ENCODE measurements at regions not wholly inside any gene's neighbourhood (a gene's known extent, or its start where the extent isn't known, plus 50 kb on each side); places are given as distances from the start of the nearest gene placed in this dataset.

DNA sequence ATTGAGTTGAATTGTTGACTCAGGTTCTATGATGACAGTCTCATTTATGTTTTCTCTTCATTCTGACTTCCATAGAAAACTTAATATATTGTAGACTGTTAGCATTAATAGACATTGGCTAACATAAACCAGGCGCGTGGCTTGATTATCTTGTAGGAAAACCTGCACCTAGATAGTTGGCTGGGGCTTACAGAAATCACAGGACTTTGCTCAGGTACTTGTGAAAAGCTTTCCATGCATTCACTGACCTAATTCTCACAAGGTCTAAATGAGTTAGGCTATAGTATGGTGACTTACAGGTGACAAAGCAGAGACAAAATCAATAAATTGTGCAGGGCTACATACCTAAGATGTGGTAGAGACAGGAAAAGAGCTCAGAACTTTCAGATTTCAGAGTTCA, 212.8 kb downstream of the GPAT3 start:
- Histone ChIP-seq H3K27me3 (ENCODE audit: control insufficient read depth, insufficient read depth, low read length) (no peaks in the 10 kb centered on the region), H3K27ac (ENCODE audit: low read length) (no peak overlapping the region), H3K36me3 (ENCODE audit: control insufficient read depth, insufficient read depth, low read length) (no peaks in the 10 kb centered on the region), H3K9me3 (ENCODE audit: control insufficient read depth, insufficient read depth, low read length) (no peaks in the 10 kb centered on the region), H3K4me1 (ENCODE audit: control insufficient read depth, insufficient read depth, low read length) (no peaks in the 10 kb centered on the region), H3K4me3 (ENCODE audit: low read length) (no peak overlapping the region)
- H3K4me3 Mint-ChIP-seq = no peak overlapping the region
- intact Hi-C loops (cut with micrococcal nuclease) = no loop called here
- TF ChIP-seq, protein P1, sequence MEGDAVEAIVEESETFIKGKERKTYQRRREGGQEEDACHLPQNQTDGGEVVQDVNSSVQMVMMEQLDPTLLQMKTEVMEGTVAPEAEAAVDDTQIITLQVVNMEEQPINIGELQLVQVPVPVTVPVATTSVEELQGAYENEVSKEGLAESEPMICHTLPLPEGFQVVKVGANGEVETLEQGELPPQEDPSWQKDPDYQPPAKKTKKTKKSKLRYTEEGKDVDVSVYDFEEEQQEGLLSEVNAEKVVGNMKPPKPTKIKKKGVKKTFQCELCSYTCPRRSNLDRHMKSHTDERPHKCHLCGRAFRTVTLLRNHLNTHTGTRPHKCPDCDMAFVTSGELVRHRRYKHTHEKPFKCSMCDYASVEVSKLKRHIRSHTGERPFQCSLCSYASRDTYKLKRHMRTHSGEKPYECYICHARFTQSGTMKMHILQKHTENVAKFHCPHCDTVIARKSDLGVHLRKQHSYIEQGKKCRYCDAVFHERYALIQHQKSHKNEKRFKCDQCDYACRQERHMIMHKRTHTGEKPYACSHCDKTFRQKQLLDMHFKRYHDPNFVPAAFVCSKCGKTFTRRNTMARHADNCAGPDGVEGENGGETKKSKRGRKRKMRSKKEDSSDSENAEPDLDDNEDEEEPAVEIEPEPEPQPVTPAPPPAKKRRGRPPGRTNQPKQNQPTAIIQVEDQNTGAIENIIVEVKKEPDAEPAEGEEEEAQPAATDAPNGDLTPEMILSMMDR (IDR thresholded peaks at IDR 0.05) = no peak
- no peaks in the 10 kb centered on the region for H3K36me3 Mint-ChIP-seq
- no peaks in the 10 kb centered on the region for H3K4me1 Mint-ChIP-seq
- no peak overlapping the region for H3K27ac Mint-ChIP-seq
- H3K9me3 Mint-ChIP-seq = peaks cover 0 to 5% of the 10 kb centered on the region in 2 donors
- ATAC-seq (no peak), DNase-seq (no peak)
- H3K27me3 Mint-ChIP-seq (ENCODE audit: low read depth in 2 of 2) = peaks cover 5 to 8% of the 10 kb centered on the region in 2 donors
- WGBS (ENCODE audit: insufficient coverage) = 100% methylated on average over 2 of the region's 2 CpGs

DNA sequence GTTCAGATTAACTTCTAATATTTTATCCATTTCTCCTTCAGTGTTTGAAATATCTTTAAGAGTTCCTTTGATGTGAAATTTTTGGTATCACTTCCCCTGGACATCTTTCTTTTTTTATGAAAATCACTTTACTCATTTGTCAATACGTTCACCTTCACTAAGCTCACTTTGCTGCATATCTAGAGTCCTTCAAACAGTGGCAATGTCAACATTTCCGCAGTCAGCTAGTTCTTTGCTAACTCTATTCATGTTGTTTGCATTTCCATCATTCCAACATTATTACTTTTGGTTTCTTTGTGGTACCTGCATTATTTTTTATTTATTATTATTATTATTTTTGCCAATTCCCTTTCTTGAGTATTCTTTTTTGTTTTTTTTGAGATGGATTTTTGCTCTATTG, 203.0 kb downstream of the GPAT3 start:
- no peaks in the 10 kb centered on the region for H3K4me1 Mint-ChIP-seq
- intact Hi-C loops (cut with micrococcal nuclease) = no loop called here
- Histone ChIP-seq H3K27me3 (ENCODE audit: control insufficient read depth, insufficient read depth, low read length) (no peaks in the 10 kb centered on the region), H3K27ac (ENCODE audit: low read length) (no peak overlapping the region), H3K9me3 (ENCODE audit: control insufficient read depth, insufficient read depth, low read length) (no peaks in the 10 kb centered on the region), H3K4me1 (ENCODE audit: control insufficient read depth, insufficient read depth, low read length) (no peaks in the 10 kb centered on the region), H3K4me3 (ENCODE audit: low read length) (no peak overlapping the region), H3K36me3 (ENCODE audit: control insufficient read depth, insufficient read depth, low read length) (no peaks in the 10 kb centered on the region)
- H3K27ac Mint-ChIP-seq = no peak overlapping the region
- H3K27me3 Mint-ChIP-seq (ENCODE audit: low read depth in 2 of 2) = peaks cover 6 to 17% of the 10 kb centered on the region in 2 donors
- WGBS (ENCODE audit: insufficient coverage) = 86% methylated on average over 2 of the region's 2 CpGs
- H3K4me3 Mint-ChIP-seq = no peak overlapping the region
- ATAC-seq (no peak), DNase-seq (no peak)
- TF ChIP-seq, protein P1 (IDR thresholded peaks at IDR 0.05) = no peak
- no peaks in the 10 kb centered on the region for H3K36me3 Mint-ChIP-seq
- peaks cover 2% of the 10 kb centered on the region in 2 donors for H3K9me3 Mint-ChIP-seq

DNA sequence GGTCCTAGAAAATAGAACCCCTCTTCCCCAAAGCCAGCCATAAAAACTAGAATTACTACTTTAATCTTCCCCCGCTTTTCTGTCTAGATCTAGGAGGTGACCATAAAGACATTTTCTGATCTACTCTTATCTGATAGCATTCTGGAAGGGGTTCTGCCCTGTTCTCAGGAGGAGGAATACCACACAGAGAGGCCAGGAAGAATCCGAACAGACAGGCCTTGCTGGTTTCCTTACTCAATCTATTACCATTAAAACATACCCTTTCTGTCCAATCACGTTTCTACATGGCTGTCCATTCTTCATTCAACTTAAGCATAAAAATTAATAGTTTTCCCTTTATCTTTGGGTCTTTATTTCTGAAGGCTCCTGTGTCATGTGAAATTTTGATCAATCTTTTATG, 198.7 kb downstream of the GPAT3 start:
- ATAC-seq = no peak
- H3K36me3 ChIP-seq (ENCODE audit: control insufficient read depth, insufficient read depth, low read length) = no peaks in the 10 kb centered on the region
- no peaks in the 10 kb centered on the region for H3K9me3 ChIP-seq (ENCODE audit: control insufficient read depth, insufficient read depth, low read length)
- Mint-ChIP-seq H3K36me3 (no peaks in the 10 kb centered on the region), H3K9me3 (peaks cover 2% of the 10 kb centered on the region in 2 donors), H3K4me1 (no peaks in the 10 kb centered on the region), H3K4me3 (no peak overlapping the region), H3K27ac (no peak overlapping the region), H3K27me3 (ENCODE audit: low read depth in 2 of 2) (peaks cover 0 to 3% of the 10 kb centered on the region in 2 donors)
- no peak overlapping the region for H3K27ac ChIP-seq (ENCODE audit: low read length)
- WGBS (ENCODE audit: insufficient coverage) = 86% methylated on average over 3 of the region's 3 CpGs
- DNase-seq = no peak
- no peak overlapping the region for H3K4me3 ChIP-seq (ENCODE audit: low read length)
- H3K4me1 ChIP-seq (ENCODE audit: control insufficient read depth, insufficient read depth, low read length) = no peaks in the 10 kb centered on the region
- TF ChIP-seq, protein P1 (IDR thresholded peaks at IDR 0.05) = no peak
- intact Hi-C loops (cut with micrococcal nuclease) = no loop called here
- no peaks in the 10 kb centered on the region for H3K27me3 ChIP-seq (ENCODE audit: control insufficient read depth, insufficient read depth, low read length)

DNA sequence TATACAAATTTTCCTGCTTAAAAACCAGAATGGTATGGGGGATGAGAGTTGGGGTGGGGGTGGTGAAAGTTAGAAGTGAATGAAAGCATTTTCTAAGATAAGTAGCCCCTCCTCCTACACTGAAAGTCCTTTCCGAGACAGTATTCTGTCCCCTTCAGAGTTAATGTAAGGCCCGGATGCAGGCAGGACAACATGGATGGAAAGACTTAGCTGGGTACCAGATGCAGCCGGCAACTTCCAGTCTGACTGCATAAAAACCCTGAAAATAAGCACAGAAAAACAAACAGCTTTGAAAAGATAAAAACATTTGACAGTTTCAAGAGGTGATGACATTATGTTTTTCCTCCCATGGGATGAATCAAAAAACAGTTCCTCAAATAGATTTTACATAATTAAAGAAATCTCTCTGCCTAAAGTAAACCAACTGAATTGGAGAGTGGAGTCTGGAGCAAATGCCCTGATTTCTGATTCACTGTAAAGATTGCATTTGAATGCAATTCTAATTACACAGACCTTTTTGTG, 196.3 kb downstream of the GPAT3 start:
- Histone ChIP-seq H3K4me3 (ENCODE audit: low read length) (no peak overlapping the region), H3K4me1 (ENCODE audit: control insufficient read depth, insufficient read depth, low read length) (no peaks in the 10 kb centered on the region), H3K9me3 (ENCODE audit: control insufficient read depth, insufficient read depth, low read length) (no peaks in the 10 kb centered on the region), H3K27me3 (ENCODE audit: control insufficient read depth, insufficient read depth, low read length) (no peaks in the 10 kb centered on the region), H3K36me3 (ENCODE audit: control insufficient read depth, insufficient read depth, low read length) (no peaks in the 10 kb centered on the region), H3K27ac (ENCODE audit: low read length) (no peak overlapping the region)
- TF ChIP-seq, protein P1 (IDR thresholded peaks at IDR 0.05) = no peak
- Mint-ChIP-seq H3K27ac (no peak overlapping the region), H3K9me3 (peaks cover 2% of the 10 kb centered on the region in 2 donors), H3K27me3 (ENCODE audit: low read depth in 2 of 2) (peaks cover 3 to 4% of the 10 kb centered on the region in 2 donors), H3K36me3 (no peaks in the 10 kb centered on the region), H3K4me3 (no peak overlapping the region), H3K4me1 (no peaks in the 10 kb centered on the region)
- 68% methylated on average over 3 of the region's 3 CpGs for WGBS (ENCODE audit: insufficient coverage)
- DNase-seq (no peak), ATAC-seq (no peak)
- intact Hi-C loops (cut with micrococcal nuclease) = no loop called here
